ENCODE measurements at regions not wholly inside any gene's neighbourhood (a gene's known extent, or its start where the extent isn't known, plus 50 kb on each side); places are given as distances from the start of the nearest gene placed in this dataset.
A peak's percentile ranks its signal among the peaks of the same experiment; 100 is the strongest.

DNA sequence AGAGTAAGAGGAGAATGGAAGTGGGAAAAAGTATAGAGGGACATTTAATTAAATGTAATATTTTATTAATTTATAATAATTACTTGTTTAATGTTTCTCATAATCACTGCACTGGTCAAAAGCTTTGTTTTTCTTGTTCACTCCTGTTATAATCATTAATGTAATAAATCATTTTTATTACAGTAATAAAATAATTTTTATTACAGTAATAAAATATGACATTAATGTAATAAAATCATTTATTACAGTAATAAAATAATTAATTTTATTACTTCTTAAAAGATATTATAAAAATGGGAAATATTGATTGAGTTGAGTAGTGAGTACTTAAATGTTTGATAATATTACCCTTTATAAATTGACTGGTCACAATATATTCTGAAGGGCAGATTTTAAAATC, 181.1 kb upstream of the SOX2 start:
- Histone ChIP-seq H3K9me3 (no peaks in the 10 kb centered on the region), H3K4me1 (no peaks in the 10 kb centered on the region), H3K27ac (no peak overlapping the region), H3K4me3 (no peak overlapping the region), H3K27me3 (no peaks in the 10 kb centered on the region), H3K36me3 (no peaks in the 10 kb centered on the region)
- no peak for DNase-seq
- no peak for ATAC-seq
- TF ChIP-seq CTCF (IDR thresholded peaks at IDR 0.05) = no peak
- intact Hi-C loops (cut with DNase I) = no loop called here
- peak; percentile 92 for FAIRE-seq

DNA sequence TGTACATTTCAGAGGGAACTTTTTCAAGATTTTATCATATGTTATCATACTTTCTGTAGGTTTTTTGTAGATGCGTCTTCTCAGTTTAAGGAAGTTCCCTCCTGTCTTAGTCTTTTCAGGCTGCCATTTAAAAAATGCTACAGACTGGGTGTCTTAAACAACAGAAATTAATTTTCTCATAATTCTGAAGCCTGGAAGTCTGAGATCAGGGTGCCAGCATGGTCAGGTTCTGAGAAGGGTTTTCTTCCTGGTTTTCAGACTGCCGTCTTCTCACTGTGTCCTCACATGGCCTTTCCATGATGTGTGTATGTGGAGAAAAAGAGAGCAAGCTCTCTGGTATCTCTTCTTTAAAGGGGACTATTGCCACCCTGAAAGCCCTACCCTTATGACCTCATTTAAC, 189.9 kb upstream of the SOX2 start:
- no peak for DNase-seq
- intact Hi-C loops (cut with DNase I) = no loop called here
- Histone ChIP-seq H3K27me3 (no peaks in the 10 kb centered on the region), H3K4me3 (no peak overlapping the region), H3K27ac (no peak overlapping the region), H3K4me1 (no peaks in the 10 kb centered on the region), H3K36me3 (no peaks in the 10 kb centered on the region), H3K9me3 (no peaks in the 10 kb centered on the region)
- no peak for TF ChIP-seq CTCF (IDR thresholded peaks at IDR 0.05)
- 93 to 94% methylated on average over 2 of the region's 2 CpGs for WGBS, 2 donors
- ATAC-seq = no peak
- no peak for FAIRE-seq

DNA sequence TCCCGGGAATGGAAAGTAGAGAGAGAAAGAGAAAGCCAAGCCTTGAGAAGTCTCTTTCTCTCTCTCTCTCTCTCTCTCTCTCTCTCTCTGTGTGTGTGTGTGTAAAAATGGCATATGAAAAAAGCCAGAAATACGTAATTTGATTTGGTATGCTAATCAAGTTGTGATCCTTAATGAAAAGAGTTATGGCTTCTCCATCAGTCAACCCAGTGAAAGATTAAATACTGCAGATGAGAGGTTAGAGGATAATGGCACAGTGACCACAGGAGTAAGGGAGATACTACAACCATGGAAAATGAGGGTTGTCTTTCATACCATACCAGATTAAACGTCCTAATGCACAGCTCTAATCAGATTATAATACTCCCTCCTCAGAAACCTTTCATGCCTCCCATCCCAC, 193.5 kb upstream of the SOX2 start:
- H3K9me3 ChIP-seq = no peaks in the 10 kb centered on the region
- FAIRE-seq (no peak), ATAC-seq (no peak), DNase-seq (no peak)
- no peak for TF ChIP-seq CTCF (IDR thresholded peaks at IDR 0.05)
- no peaks in the 10 kb centered on the region for H3K36me3 ChIP-seq
- no peak overlapping the region for H3K4me3 ChIP-seq
- WGBS, 2 donors = 52 to 57% methylated on average over 3 of the region's 3 CpGs
- H3K27ac ChIP-seq = no peak overlapping the region
- H3K27me3 ChIP-seq = no peaks in the 10 kb centered on the region
- intact Hi-C loops (cut with DNase I) = no loop called here
- no peaks in the 10 kb centered on the region for H3K4me1 ChIP-seq

GRCh38 chr3:181512787-181513186, 198.9 kb upstream of the SOX2 start:
- Histone ChIP-seq H3K4me1 (no peaks in the 10 kb centered on the region), H3K27ac (no peak overlapping the region), H3K27me3 (no peaks in the 10 kb centered on the region), H3K4me3 (no peak overlapping the region), H3K9me3 (no peaks in the 10 kb centered on the region), H3K36me3 (no peaks in the 10 kb centered on the region)
- no peak for DNase-seq
- no peak for TF ChIP-seq CTCF (IDR thresholded peaks at IDR 0.05)
- no peak for ATAC-seq
- FAIRE-seq = no peak
- WGBS, 2 donors = 41 to 79% methylated on average over 1 of the region's 1 CpG
- intact Hi-C loops (cut with DNase I) = no loop called here

- no peak for FAIRE-seq
- no peak for ATAC-seq
- 57 to 68% methylated on average over 3 of the region's 3 CpGs for WGBS, 2 donors
- no peaks in the 10 kb centered on the region for H3K36me3 ChIP-seq
- no peak for TF ChIP-seq CTCF (IDR thresholded peaks at IDR 0.05)
- intact Hi-C loops (cut with DNase I) = no loop called here
- no peaks in the 10 kb centered on the region for H3K4me1 ChIP-seq
- H3K27ac ChIP-seq = no peak overlapping the region
- H3K27me3 ChIP-seq = no peaks in the 10 kb centered on the region
- no peak for DNase-seq
- H3K9me3 ChIP-seq = no peaks in the 10 kb centered on the region
- H3K4me3 ChIP-seq = no peak overlapping the region
Observed at GRCh38 chr3:181510500-181510899, 201.2 kb upstream of the SOX2 start.
